H9 (cell line): ENCODE measurements at regions not wholly inside any gene's neighbourhood (a gene's known extent, or its start where the extent isn't known, plus 50 kb on each side); places are given as distances from the start of the nearest gene placed in this dataset.

ENCODE experiments used
- DNase-seq: peaks from one replicate; pipeline ENCODE4 v3.0.0-alpha.2; 2017
- H2AFZ ChIP-seq: one replicate; pipeline ENCODE4 v1.6.1; 2013; ENCODE audit warnings: mild to moderate bottlenecking, low read length, control low read depth, moderate library complexity
- H2AK5ac ChIP-seq: 2 replicates; pipeline ENCODE4 v1.6.1; 2013; ENCODE audit warnings: low read length, control low read depth, mixed read lengths; ENCODE audit not compliant: insufficient read length
- H2BK120ac ChIP-seq: one replicate; pipeline ENCODE4 v1.6.1; 2013; ENCODE audit warnings: low read depth, mild to moderate bottlenecking, low read length, control low read depth, inconsistent platforms; ENCODE audit not compliant: poor library complexity, severe bottlenecking
- H2BK12ac ChIP-seq: 2 replicates; pipeline ENCODE4 v1.6.1; 2013; ENCODE audit warnings: low read length, control low read depth, mixed read lengths, low read depth; ENCODE audit not compliant: insufficient read length
- H2BK15ac ChIP-seq: 2 replicates; pipeline ENCODE4 v1.6.1; 2013; ENCODE audit warnings: low read depth, low read length, control low read depth
- H2BK20ac ChIP-seq: one replicate; pipeline ENCODE4 v1.6.1; 2013; ENCODE audit warnings: low read depth, mild to moderate bottlenecking, low read length, control low read depth, inconsistent platforms; ENCODE audit not compliant: poor library complexity, severe bottlenecking
- H2BK5ac ChIP-seq: 2 replicates; pipeline ENCODE4 v1.6.1; 2013; ENCODE audit warnings: low read length, control low read depth, mixed read lengths; ENCODE audit not compliant: insufficient read length
- H3K14ac ChIP-seq: 2 replicates; pipeline ENCODE4 v1.6.1; 2013; ENCODE audit warnings: low read length, control low read depth; ENCODE audit not compliant: insufficient read depth
- H3K18ac ChIP-seq: 2 replicates; pipeline ENCODE4 v1.6.1; 2013; ENCODE audit warnings: low read depth, mild to moderate bottlenecking, mixed read lengths, low read length, control low read depth; ENCODE audit not compliant: insufficient read length
- H3K23ac ChIP-seq: 2 replicates; pipeline ENCODE4 v1.6.1; 2013; ENCODE audit warnings: low read length, control low read depth, mixed read lengths, low read depth; ENCODE audit not compliant: insufficient read length
- H3K23me2 ChIP-seq: 2 replicates; pipeline ENCODE4 v1.6.1; 2013; ENCODE audit warnings: low read depth, mild to moderate bottlenecking, mixed read lengths, low read length, control low read depth; ENCODE audit not compliant: insufficient read length, poor library complexity, severe bottlenecking
- H3K27ac ChIP-seq: 2 replicates; pipeline ENCODE4 v1.5.1; 2013; ENCODE audit warnings: low read length, control low read depth, mixed read lengths, low read depth; ENCODE audit not compliant: insufficient read length
- H3K27me3 ChIP-seq: 2 replicates; pipeline ENCODE4 v1.6.1; 2013; ENCODE audit warnings: low read length, control low read depth, inconsistent platforms; ENCODE audit not compliant: insufficient read depth
- H3K4ac ChIP-seq: 2 replicates; pipeline ENCODE4 v1.6.1; 2013; ENCODE audit warnings: low read depth, mild to moderate bottlenecking, control low read depth, inconsistent platforms, low read length, moderate library complexity
- H3K4me1 ChIP-seq: 2 replicates; pipeline ENCODE4 v1.6.1; 2013; ENCODE audit warnings: low read length, control low read depth, inconsistent platforms; ENCODE audit not compliant: insufficient read depth
- H3K4me2 ChIP-seq: 2 replicates; pipeline ENCODE4 v1.6.1; 2013; ENCODE audit warnings: low read length, control low read depth, mixed read lengths; ENCODE audit not compliant: insufficient read length, insufficient read depth
- H3K56ac ChIP-seq: 2 replicates; pipeline ENCODE4 v1.6.1; 2013; ENCODE audit warnings: low read depth, mild to moderate bottlenecking, mixed read lengths, low read length, control low read depth; ENCODE audit not compliant: insufficient read length
- H3K79me1 ChIP-seq: 2 replicates; pipeline ENCODE4 v1.6.1; 2013; ENCODE audit warnings: low read depth, mild to moderate bottlenecking, moderate library complexity, low read length, control low read depth, inconsistent platforms; ENCODE audit not compliant: insufficient read depth, poor library complexity, severe bottlenecking
- H3K79me2 ChIP-seq: 2 replicates; pipeline ENCODE4 v1.6.1; 2013; ENCODE audit warnings: low read length, control low read depth, inconsistent platforms; ENCODE audit not compliant: insufficient read depth
- H3K9ac ChIP-seq: 2 replicates; pipeline ENCODE4 v1.6.1; 2013; ENCODE audit warnings: low read length, control low read depth, mixed read lengths; ENCODE audit not compliant: insufficient read length; ENCODE audit errors: extremely low read depth
- H3K9me3 ChIP-seq: one replicate; pipeline ENCODE4 v1.6.1; 2013; ENCODE audit warnings: low read depth, low read length, inconsistent platforms; ENCODE audit not compliant: control insufficient read depth
- H3T11ph ChIP-seq: one replicate; pipeline ENCODE4 v1.6.1; 2013; ENCODE audit warnings: mild to moderate bottlenecking, low read length, control low read depth, inconsistent platforms
- H4K20me1 ChIP-seq: one replicate; pipeline ENCODE4 v1.6.1; 2013; ENCODE audit not compliant: control insufficient read depth, insufficient read length, insufficient read depth
- H4K5ac ChIP-seq: 2 replicates; pipeline ENCODE4 v1.6.1; 2013; ENCODE audit warnings: low read depth, mild to moderate bottlenecking, mixed read lengths, low read length, control low read depth; ENCODE audit not compliant: insufficient read length
- H4K8ac ChIP-seq: replicated peaks from 2 replicates; pipeline ENCODE4 v1.6.1; 2013; ENCODE audit warnings: low read length, control low read depth, mixed read lengths, low read depth; ENCODE audit not compliant: insufficient read length
- H4K91ac ChIP-seq: 2 replicates; pipeline ENCODE4 v1.6.1; 2013; ENCODE audit warnings: low read depth, mild to moderate bottlenecking, moderate library complexity, mixed read lengths, low read length, control low read depth; ENCODE audit not compliant: insufficient read length
- H3K27ac Mint-ChIP-seq, 3 experiments: 2 replicates in 2 of 3; 3 replicates in 1 of 3; pipeline ENCODE4 v1.8.0; 2020 to 2021; ENCODE audit warnings: mixed read lengths in 3 of 3, mild to moderate bottlenecking in 1 of 3, moderate library complexity in 1 of 3
- H3K27me3 Mint-ChIP-seq: 2 replicates; pipeline ENCODE4 v1.8.0; 2021; ENCODE audit warnings: low read depth, mild to moderate bottlenecking, moderate library complexity, mixed read lengths
- H3K36me3 Mint-ChIP-seq, 3 experiments: 2 replicates in 2 of 3; 3 replicates in 1 of 3; pipeline ENCODE4 v1.8.0; 2020 to 2021; ENCODE audit warnings: low read depth in 3 of 3, mixed read lengths in 3 of 3; ENCODE audit not compliant: insufficient read depth in 1 of 3
- H3K4me1 Mint-ChIP-seq, 2 experiments: 2 replicates each; pipeline ENCODE4 v1.8.0; 2020; ENCODE audit warnings: mixed read lengths in 2 of 2
- H3K4me3 Mint-ChIP-seq, 2 experiments: 2 replicates in 1 of 2; 3 replicates in 1 of 2; pipeline ENCODE4 v1.8.0; 2020 to 2021; ENCODE audit warnings: mild to moderate bottlenecking in 2 of 2, mixed read lengths in 2 of 2, moderate library complexity in 1 of 2
- H3K9me3 Mint-ChIP-seq, 2 experiments: 2 replicates in 1 of 2; 3 replicates in 1 of 2; pipeline ENCODE4 v1.8.0; 2020; ENCODE audit warnings: mild to moderate bottlenecking in 2 of 2, mixed read lengths in 2 of 2, moderate library complexity in 1 of 2
- WGBS: extraction: QIAGEN DNeasy Blood & Tissue Kit; methylation state at CpG from one replicate; pipeline ENCODE4 v1.1.7; 2013; ENCODE audit warnings: missing lambda C conversion rate, low lambda C conversion rate, mixed read lengths; ENCODE audit not compliant: insufficient read length; ENCODE audit errors: extremely low coverage; 5-methylcytosine and 5-hydroxymethylcytosine counted together
- TF ChIP-seq, protein P1 (sequence below): fragments of 200-600 bp; sonication (generic); conservative IDR thresholded peaks from 3 replicates; pipeline ENCODE4 v1.8.0; 2021; ENCODE audit warnings: antibody characterized with exemption, mild to moderate bottlenecking

DNA sequence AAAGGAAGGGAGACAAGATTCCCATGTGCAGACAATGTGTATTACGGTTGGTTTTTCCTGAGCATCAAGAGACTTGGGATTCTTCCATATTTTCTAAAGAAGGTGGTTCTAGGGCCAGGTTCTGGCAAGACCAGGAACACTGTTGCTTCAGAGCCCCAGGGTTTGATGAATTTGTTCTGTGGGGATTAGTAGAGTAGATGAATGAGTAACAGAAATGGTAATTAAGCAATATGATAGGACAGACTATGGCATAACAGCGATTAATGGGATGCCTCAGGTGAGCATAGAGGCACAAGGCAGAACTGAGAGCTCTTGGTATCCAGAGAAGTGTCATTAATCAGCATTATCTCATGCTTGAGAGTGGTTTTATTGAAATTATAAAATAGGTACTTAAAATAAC lies 82.8 kb upstream of the PNPT1 start:
- Histone ChIP-seq H4K20me1 (no peaks in the 10 kb centered on the region), H3K23ac (no peak overlapping the region), H4K8ac (no peak overlapping the region), H3K9ac (no peak overlapping the region), H3K14ac (no peak overlapping the region), H3K18ac (no peak overlapping the region), H4K91ac (no peak overlapping the region), H3K4me2 (no peak overlapping the region), H3T11ph (no peak overlapping the region), H3K4me1 (no peaks in the 10 kb centered on the region), H3K79me2 (no peaks in the 10 kb centered on the region), H2AFZ (no peak overlapping the region), H3K79me1 (no peaks in the 10 kb centered on the region), H3K23me2 (no peaks in the 10 kb centered on the region), H2BK12ac (no peak overlapping the region), H2BK5ac (no peak overlapping the region), H4K5ac (no peak overlapping the region), H2BK15ac (no peak overlapping the region), H3K56ac (no peak overlapping the region), H2BK20ac (no peak overlapping the region), H3K27ac (no peak overlapping the region), H2AK5ac (no peak overlapping the region), H3K27me3 (no peaks in the 10 kb centered on the region), H2BK120ac (no peak overlapping the region), H3K4ac (no peak overlapping the region), H3K9me3 (no peaks in the 10 kb centered on the region)
- no peak for DNase-seq
- H3K36me3 Mint-ChIP-seq: peaks cover 0 to 5% (median 0%) of the 10 kb centered on the region in 3 experiments; a peak in 4 of 7 replicates
- H3K9me3 Mint-ChIP-seq: peaks cover 5 to 8% of the 10 kb centered on the region in 2 experiments; a peak in 3 of 5 replicates
- peaks cover 0 to 3% of the 10 kb centered on the region in 2 experiments; a peak in 1 of 4 replicates for H3K4me1 Mint-ChIP-seq
- no CpG with 5 or more reads among the region's 2 CpGs for WGBS
- H3K27me3 Mint-ChIP-seq: no peaks in the 10 kb centered on the region; the same call in 1 of the 2 replicates
- no peak overlapping the region; a peak in 1 of 7 replicates for H3K27ac Mint-ChIP-seq
- TF ChIP-seq, protein P1, sequence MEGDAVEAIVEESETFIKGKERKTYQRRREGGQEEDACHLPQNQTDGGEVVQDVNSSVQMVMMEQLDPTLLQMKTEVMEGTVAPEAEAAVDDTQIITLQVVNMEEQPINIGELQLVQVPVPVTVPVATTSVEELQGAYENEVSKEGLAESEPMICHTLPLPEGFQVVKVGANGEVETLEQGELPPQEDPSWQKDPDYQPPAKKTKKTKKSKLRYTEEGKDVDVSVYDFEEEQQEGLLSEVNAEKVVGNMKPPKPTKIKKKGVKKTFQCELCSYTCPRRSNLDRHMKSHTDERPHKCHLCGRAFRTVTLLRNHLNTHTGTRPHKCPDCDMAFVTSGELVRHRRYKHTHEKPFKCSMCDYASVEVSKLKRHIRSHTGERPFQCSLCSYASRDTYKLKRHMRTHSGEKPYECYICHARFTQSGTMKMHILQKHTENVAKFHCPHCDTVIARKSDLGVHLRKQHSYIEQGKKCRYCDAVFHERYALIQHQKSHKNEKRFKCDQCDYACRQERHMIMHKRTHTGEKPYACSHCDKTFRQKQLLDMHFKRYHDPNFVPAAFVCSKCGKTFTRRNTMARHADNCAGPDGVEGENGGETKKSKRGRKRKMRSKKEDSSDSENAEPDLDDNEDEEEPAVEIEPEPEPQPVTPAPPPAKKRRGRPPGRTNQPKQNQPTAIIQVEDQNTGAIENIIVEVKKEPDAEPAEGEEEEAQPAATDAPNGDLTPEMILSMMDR: no peak
- no peak overlapping the region for H3K4me3 Mint-ChIP-seq
